Trophoblast cell (in vitro differentiated cells and primary cell): ENCODE measurements at regions not wholly inside any gene's neighbourhood (a gene's known extent, or its start where the extent isn't known, plus 50 kb on each side); places are given as distances from the start of the nearest gene placed in this dataset.

Experiments used
- DNase-seq, 2 donors: peaks; one replicate each; pipeline ENCODE4 v3.0.0-alpha.2; 2016
- H2AFZ ChIP-seq: 2 replicates; pipeline ENCODE4 v1.6.1; 2013; ENCODE audit warnings: low read length, moderate library complexity, mild to moderate bottlenecking; ENCODE audit not compliant: insufficient read depth, poor library complexity
- H2AK5ac ChIP-seq: 2 replicates; pipeline ENCODE4 v1.6.1; 2013; ENCODE audit warnings: mild to moderate bottlenecking, low read length
- H2BK120ac ChIP-seq: 2 replicates; pipeline ENCODE4 v1.6.1; 2013; ENCODE audit warnings: low read length, mild to moderate bottlenecking, moderate library complexity; ENCODE audit not compliant: insufficient read depth, poor library complexity
- H2BK12ac ChIP-seq: 2 replicates; pipeline ENCODE4 v1.6.1; 2013; ENCODE audit warnings: mild to moderate bottlenecking, low read length, moderate library complexity
- H2BK5ac ChIP-seq: 2 replicates; pipeline ENCODE4 v1.6.1; 2013; ENCODE audit warnings: low read length, low read depth, moderate library complexity, mild to moderate bottlenecking; ENCODE audit not compliant: poor library complexity
- H3K14ac ChIP-seq: 2 replicates; pipeline ENCODE4 v1.6.1; 2013; ENCODE audit warnings: mild to moderate bottlenecking, low read length
- H3K18ac ChIP-seq: 2 replicates; pipeline ENCODE4 v1.6.1; 2013; ENCODE audit warnings: mild to moderate bottlenecking, low read length
- H3K23ac ChIP-seq: 2 replicates; pipeline ENCODE4 v1.6.1; 2013; ENCODE audit warnings: low read length
- H3K27ac ChIP-seq: 2 replicates; pipeline ENCODE4 v1.5.1; 2013; ENCODE audit warnings: low read depth, mild to moderate bottlenecking, inconsistent platforms, low read length, moderate library complexity
- H3K27me3 ChIP-seq: 2 replicates; pipeline ENCODE4 v1.6.1; 2013; ENCODE audit warnings: inconsistent platforms, mild to moderate bottlenecking, low read length, moderate library complexity; ENCODE audit not compliant: insufficient read depth
- H3K36me3 ChIP-seq, 2 experiments: 1 replicate in 1 of 2; 2 replicates in 1 of 2; pipeline ENCODE4 v1.6.1; 2013; ENCODE audit warnings: low read length in 2 of 2, mild to moderate bottlenecking in 2 of 2, moderate library complexity in 1 of 2; ENCODE audit not compliant: insufficient read depth in 2 of 2, control insufficient read depth in 1 of 2
- H3K4ac ChIP-seq: 2 replicates; pipeline ENCODE4 v1.6.1; 2013; ENCODE audit warnings: low read depth, mild to moderate bottlenecking, low read length, moderate library complexity
- H3K4me1 ChIP-seq, 2 experiments: 1 replicate in 1 of 2; 2 replicates in 1 of 2; pipeline ENCODE4 v1.6.1; 2013; ENCODE audit warnings: low read length in 2 of 2, mild to moderate bottlenecking in 2 of 2, moderate library complexity in 1 of 2; ENCODE audit not compliant: insufficient read depth in 2 of 2, control insufficient read depth in 1 of 2
- H3K4me2 ChIP-seq: 2 replicates; pipeline ENCODE4 v1.6.1; 2013; ENCODE audit warnings: inconsistent platforms, mild to moderate bottlenecking, low read length, moderate library complexity
- H3K4me3 ChIP-seq: 2 replicates; pipeline ENCODE4 v1.5.1; 2013; ENCODE audit warnings: mild to moderate bottlenecking, low read depth, low read length, inconsistent platforms
- H3K79me1 ChIP-seq: one replicate; pipeline ENCODE4 v1.6.1; 2013; ENCODE audit warnings: low read length
- H3K79me2 ChIP-seq: 2 replicates; pipeline ENCODE4 v1.6.1; 2013; ENCODE audit warnings: low read length, mild to moderate bottlenecking; ENCODE audit not compliant: control insufficient read depth, insufficient read depth, poor library complexity
- H3K9ac ChIP-seq: 2 replicates; pipeline ENCODE4 v1.6.1; 2013; ENCODE audit warnings: mild to moderate bottlenecking, low read length
- H3K9me3 ChIP-seq: 2 replicates; pipeline ENCODE4 v1.6.1; 2013; ENCODE audit warnings: low read depth, mild to moderate bottlenecking, control low read depth, inconsistent platforms, low read length; ENCODE audit not compliant: insufficient read depth
- H4K12ac ChIP-seq: 2 replicates; pipeline ENCODE4 v1.6.1; 2013; ENCODE audit warnings: low read depth, mild to moderate bottlenecking, low read length, moderate library complexity
- H4K8ac ChIP-seq: 2 replicates; pipeline ENCODE4 v1.6.1; 2013; ENCODE audit warnings: low read depth, mild to moderate bottlenecking, low read length, moderate library complexity
- H4K91ac ChIP-seq: one replicate; pipeline ENCODE4 v1.6.1; 2013; ENCODE audit warnings: low read depth, mild to moderate bottlenecking, low read length, moderate library complexity
- WGBS: extraction: QIAGEN DNeasy Blood & Tissue Kit; methylation state at CpG from one replicate; pipeline ENCODE4 v1.1.7; 2013; ENCODE audit warnings: missing lambda C conversion rate; ENCODE audit not compliant: insufficient read length, insufficient coverage; ENCODE audit errors: extremely low coverage; 5-methylcytosine and 5-hydroxymethylcytosine counted together

- WGBS = no CpG with 5 or more reads among the region's 3 CpGs
These were observed 1209.3 kb upstream of the FAM98A start for GRCh38 chr2:34808426-34808825.

GRCh38 chr2:34806891-34807290 lies 1207.8 kb upstream of the FAM98A start:
- Histone ChIP-seq H3K4me3 (no peak overlapping the region), H4K8ac (no peak overlapping the region), H3K18ac (no peak overlapping the region), H2AFZ (no peak overlapping the region), H4K91ac (no peak overlapping the region), H3K36me3 (peaks cover 0 to 2% of the 10 kb centered on the region in 2 experiments), H3K27me3 (no peaks in the 10 kb centered on the region), H3K79me2 (no peaks in the 10 kb centered on the region), H3K14ac (no peak overlapping the region), H2BK5ac (no peak overlapping the region), H3K27ac (no peak overlapping the region), H3K79me1 (no peaks in the 10 kb centered on the region), H4K12ac (no peak overlapping the region), H3K4me1 (peaks cover 0 to 5% of the 10 kb centered on the region in 2 experiments), H3K9ac (no peak overlapping the region), H2AK5ac (no peak overlapping the region), H3K9me3 (no peaks in the 10 kb centered on the region), H3K23ac (no peak overlapping the region), H3K4me2 (no peak overlapping the region), H2BK120ac (no peak overlapping the region), H3K4ac (no peak overlapping the region), H2BK12ac (no peak overlapping the region)
- no peak for DNase-seq

More at GRCh38 chr2:34808426-34808825, 1209.3 kb upstream of the FAM98A start:
- no peak overlapping the region for H3K4ac ChIP-seq
- H3K36me3 ChIP-seq = peaks cover 0 to 2% of the 10 kb centered on the region in 2 experiments
- H2AK5ac ChIP-seq = no peak overlapping the region
- H3K14ac ChIP-seq = no peak overlapping the region
- no peak overlapping the region for H3K4me3 ChIP-seq
- no peak overlapping the region for H2AFZ ChIP-seq
- H3K9ac ChIP-seq = no peak overlapping the region
- no peak overlapping the region for H2BK12ac ChIP-seq
- H3K18ac ChIP-seq = no peak overlapping the region
- H2BK5ac ChIP-seq = no peak overlapping the region
- H3K27me3 ChIP-seq = no peaks in the 10 kb centered on the region
- no peaks in the 10 kb centered on the region for H3K79me2 ChIP-seq
- no peak overlapping the region for H3K23ac ChIP-seq
- H4K8ac ChIP-seq = no peak overlapping the region
- H4K12ac ChIP-seq = no peak overlapping the region
- no peak overlapping the region for H3K27ac ChIP-seq
- no peak for DNase-seq
- H3K4me2 ChIP-seq = no peak overlapping the region
- H3K79me1 ChIP-seq = no peaks in the 10 kb centered on the region
- no peaks in the 10 kb centered on the region for H3K9me3 ChIP-seq
- H4K91ac ChIP-seq = no peak overlapping the region
- peaks cover 0 to 5% of the 10 kb centered on the region in 2 experiments for H3K4me1 ChIP-seq
- H2BK120ac ChIP-seq = no peak overlapping the region

- Histone ChIP-seq H4K8ac (no peak overlapping the region), H3K4me2 (peak overlapping the region; percentile 27), H2AFZ (no peak overlapping the region), H2AK5ac (no peak overlapping the region), H3K4ac (no peak overlapping the region), H2BK120ac (no peak overlapping the region), H4K12ac (no peak overlapping the region), H2BK5ac (peak overlapping the region; percentile 69), H3K79me2 (no peaks in the 10 kb centered on the region), H3K27me3 (no peaks in the 10 kb centered on the region), H3K4me1 (peaks cover 0 to 5% of the 10 kb centered on the region in 2 experiments), H3K36me3 (peaks cover 0 to 2% of the 10 kb centered on the region in 2 experiments), H3K14ac (no peak overlapping the region), H3K9ac (no peak overlapping the region), H3K18ac (no peak overlapping the region), H2BK12ac (no peak overlapping the region), H3K4me3 (no peak overlapping the region), H3K27ac (peak overlapping the region; percentile 43), H3K79me1 (no peaks in the 10 kb centered on the region), H4K91ac (no peak overlapping the region), H3K23ac (no peak overlapping the region), H3K9me3 (no peaks in the 10 kb centered on the region)
- no CpG with 5 or more reads among the region's 3 CpGs for WGBS
- peak in 1 of 2 donors; percentile 14 for DNase-seq
These were observed 1207.3 kb upstream of the FAM98A start for GRCh38 chr2:34806396-34806795.

GRCh38 chr2:34799556-34799955 lies 1200.5 kb upstream of the FAM98A start:
- H3K9ac ChIP-seq = no peak overlapping the region
- DNase-seq = no peak
- H2BK12ac ChIP-seq = no peak overlapping the region
- H3K27me3 ChIP-seq = no peaks in the 10 kb centered on the region
- H2BK5ac ChIP-seq = no peak overlapping the region
- no peaks in the 10 kb centered on the region for H3K79me1 ChIP-seq
- no peak overlapping the region for H3K4me2 ChIP-seq
- H4K91ac ChIP-seq = no peak overlapping the region
- H3K4ac ChIP-seq = no peak overlapping the region
- H3K36me3 ChIP-seq = no peaks in the 10 kb centered on the region
- no peak overlapping the region for H3K18ac ChIP-seq
- H3K4me1 ChIP-seq = no peaks in the 10 kb centered on the region
- no peaks in the 10 kb centered on the region for H3K79me2 ChIP-seq
- no peak overlapping the region for H2AK5ac ChIP-seq
- no peaks in the 10 kb centered on the region for H3K9me3 ChIP-seq
- H3K4me3 ChIP-seq = no peak overlapping the region
- H4K8ac ChIP-seq = no peak overlapping the region
- no peak overlapping the region for H3K27ac ChIP-seq
- no peak overlapping the region for H2BK120ac ChIP-seq
- no peak overlapping the region for H3K14ac ChIP-seq
- H2AFZ ChIP-seq = no peak overlapping the region
- no peak overlapping the region for H4K12ac ChIP-seq
- no peak overlapping the region for H3K23ac ChIP-seq
